ENCODE measurements at regions not wholly inside any gene's neighbourhood (a gene's known extent, or its start where the extent isn't known, plus 50 kb on each side); places are given as distances from the start of the nearest gene placed in this dataset.

- TF ChIP-seq CTCF (IDR thresholded peaks at IDR 0.05; ENCODE audit: low read depth, low read length) (no peak), EZH2phosphoT487 (IDR thresholded peaks at IDR 0.05; ENCODE audit: low read depth) (no peak)
Measured at GRCh38 chr20:11114382-11114781, 440.6 kb upstream of the JAG1 start.

All from OCI-LY3 (cell line).